ENCODE measurements at regions not wholly inside any gene's neighbourhood (a gene's known extent, or its start where the extent isn't known, plus 50 kb on each side); places are given as distances from the start of the nearest gene placed in this dataset.

DNA sequence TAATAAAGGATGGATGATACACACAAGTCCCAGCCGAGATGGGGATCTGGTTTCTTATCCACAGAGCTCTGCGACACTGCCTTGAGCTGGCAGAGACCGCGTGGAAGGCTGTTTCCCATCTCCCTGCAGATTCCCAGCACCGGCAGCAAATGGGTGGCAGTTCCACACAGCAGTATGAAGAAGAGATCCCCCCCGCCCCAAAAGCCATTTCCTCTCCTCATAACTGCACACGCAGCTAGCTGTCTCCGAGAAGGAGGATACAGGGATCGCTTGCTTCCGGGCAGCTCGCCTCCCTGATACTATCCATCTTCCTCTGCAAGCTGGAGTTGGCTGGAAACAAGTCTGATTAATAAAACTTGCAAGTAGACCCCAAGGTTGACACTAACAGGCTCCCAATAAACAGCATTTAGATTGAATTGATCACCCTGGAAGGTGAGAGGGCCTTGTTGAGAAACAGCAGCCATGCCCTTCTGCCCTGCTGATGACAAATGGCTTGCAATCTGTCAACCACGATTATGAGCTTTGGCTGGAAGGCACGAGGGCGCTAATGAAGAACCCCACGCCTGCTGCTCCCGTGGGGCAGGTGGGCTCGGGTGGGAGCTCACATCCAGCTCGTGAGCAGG is 642.3 kb downstream of the AJAP1 start:
- 67 to 72% methylated on average over 18 of the region's 18 CpGs for WGBS, 2 donors
- Histone ChIP-seq H3K27me3 (peaks cover 0 to 26% (median 0%) of the 10 kb centered on the region in 3 donors), H3K36me3 (no peaks in the 10 kb centered on the region), H3K4me1 (no peaks in the 10 kb centered on the region), H3K9me3 (no peaks in the 10 kb centered on the region), H3K4me3 (no peak overlapping the region), H3K27ac (no peak overlapping the region)
- no peak for DNase-seq
- no peak for TF ChIP-seq POLR2A (IDR thresholded peaks at IDR 0.05)
- TF ChIP-seq EP300 (IDR thresholded peaks at IDR 0.05), result no peak
- TF ChIP-seq POLR2AphosphoS5 (IDR thresholded peaks at IDR 0.05), result no peak
- TF ChIP-seq, protein P1, sequence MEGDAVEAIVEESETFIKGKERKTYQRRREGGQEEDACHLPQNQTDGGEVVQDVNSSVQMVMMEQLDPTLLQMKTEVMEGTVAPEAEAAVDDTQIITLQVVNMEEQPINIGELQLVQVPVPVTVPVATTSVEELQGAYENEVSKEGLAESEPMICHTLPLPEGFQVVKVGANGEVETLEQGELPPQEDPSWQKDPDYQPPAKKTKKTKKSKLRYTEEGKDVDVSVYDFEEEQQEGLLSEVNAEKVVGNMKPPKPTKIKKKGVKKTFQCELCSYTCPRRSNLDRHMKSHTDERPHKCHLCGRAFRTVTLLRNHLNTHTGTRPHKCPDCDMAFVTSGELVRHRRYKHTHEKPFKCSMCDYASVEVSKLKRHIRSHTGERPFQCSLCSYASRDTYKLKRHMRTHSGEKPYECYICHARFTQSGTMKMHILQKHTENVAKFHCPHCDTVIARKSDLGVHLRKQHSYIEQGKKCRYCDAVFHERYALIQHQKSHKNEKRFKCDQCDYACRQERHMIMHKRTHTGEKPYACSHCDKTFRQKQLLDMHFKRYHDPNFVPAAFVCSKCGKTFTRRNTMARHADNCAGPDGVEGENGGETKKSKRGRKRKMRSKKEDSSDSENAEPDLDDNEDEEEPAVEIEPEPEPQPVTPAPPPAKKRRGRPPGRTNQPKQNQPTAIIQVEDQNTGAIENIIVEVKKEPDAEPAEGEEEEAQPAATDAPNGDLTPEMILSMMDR (IDR thresholded peaks at IDR 0.05), result no peak
- intact Hi-C loops (cut with DNase I), result no loop called here

DNA sequence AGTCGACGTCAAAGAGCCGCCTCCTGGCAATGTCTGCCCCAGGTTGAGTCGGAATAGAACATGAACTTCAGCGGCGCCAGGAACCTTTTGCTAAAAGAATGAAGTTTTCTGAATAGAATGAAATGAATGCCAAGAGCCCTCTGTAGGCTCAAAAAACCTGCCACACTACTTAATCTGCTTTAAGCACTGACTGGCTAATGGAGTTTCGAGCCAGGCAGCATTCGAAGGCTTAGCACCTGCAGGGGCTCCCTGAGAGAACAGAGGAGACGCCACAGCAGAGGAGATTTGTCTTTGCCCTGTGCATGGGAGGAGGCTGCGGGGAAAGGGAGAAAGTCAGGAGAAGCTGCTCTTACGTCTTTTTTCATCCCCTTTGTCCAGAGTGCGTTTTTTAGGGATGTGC is 641.7 kb downstream of the AJAP1 start:
- H3K4me3 ChIP-seq, result no peak overlapping the region
- WGBS, 2 donors, result 76 to 77% methylated on average over 12 of the region's 12 CpGs
- no peak for DNase-seq
- no peaks in the 10 kb centered on the region for H3K4me1 ChIP-seq
- H3K36me3 ChIP-seq, result no peaks in the 10 kb centered on the region
- no peak for TF ChIP-seq POLR2A (IDR thresholded peaks at IDR 0.05)
- TF ChIP-seq EP300 (IDR thresholded peaks at IDR 0.05), result no peak
- TF ChIP-seq POLR2AphosphoS5 (IDR thresholded peaks at IDR 0.05), result no peak
- TF ChIP-seq, protein P1 (IDR thresholded peaks at IDR 0.05), result no peak
- no peaks in the 10 kb centered on the region for H3K9me3 ChIP-seq
- intact Hi-C loops (cut with DNase I), result no loop called here
- no peak overlapping the region for H3K27ac ChIP-seq
- H3K27me3 ChIP-seq, result peaks cover 0 to 26% (median 0%) of the 10 kb centered on the region in 3 donors

GRCh38 chr1:5291889-5292288 is 637.5 kb downstream of the AJAP1 start:
- DNase-seq, result no peak
- Histone ChIP-seq H3K27ac (no peak overlapping the region), H3K4me1 (no peaks in the 10 kb centered on the region), H3K36me3 (no peaks in the 10 kb centered on the region), H3K9me3 (no peaks in the 10 kb centered on the region), H3K4me3 (no peak overlapping the region), H3K27me3 (peaks cover 0 to 15% (median 0%) of the 10 kb centered on the region in 3 donors)
- TF ChIP-seq, protein P1 (IDR thresholded peaks at IDR 0.05), result no peak
- no peak for TF ChIP-seq EP300 (IDR thresholded peaks at IDR 0.05)
- TF ChIP-seq POLR2A (IDR thresholded peaks at IDR 0.05), result no peak
- TF ChIP-seq POLR2AphosphoS5 (IDR thresholded peaks at IDR 0.05), result no peak
- intact Hi-C loops (cut with DNase I), result no loop called here
- 70 to 73% methylated on average over 6 of the region's 6 CpGs for WGBS, 2 donors

GRCh38 chr1:5287178-5288150 is 633.1 kb downstream of the AJAP1 start:
- DNase-seq, result no peak
- Histone ChIP-seq H3K36me3 (no peaks in the 10 kb centered on the region), H3K4me3 (no peak overlapping the region), H3K9me3 (no peaks in the 10 kb centered on the region), H3K27me3 (no peaks in the 10 kb centered on the region), H3K4me1 (no peaks in the 10 kb centered on the region), H3K27ac (no peak overlapping the region)
- TF ChIP-seq, protein P1 (IDR thresholded peaks at IDR 0.05), result no peak
- TF ChIP-seq POLR2AphosphoS5 (IDR thresholded peaks at IDR 0.05) (no peak), EP300 (IDR thresholded peaks at IDR 0.05) (no peak), POLR2A (IDR thresholded peaks at IDR 0.05) (no peak)
- WGBS, 2 donors, result 64 to 69% methylated on average over 17 of the region's 17 CpGs
- intact Hi-C loops (cut with DNase I), result no loop called here
